HL-60 (cell line): ENCODE measurements at regions not wholly inside any gene's neighbourhood (a gene's known extent, or its start where the extent isn't known, plus 50 kb on each side); places are given as distances from the start of the nearest gene placed in this dataset.

Experiments
- DNase-seq, 2 experiments: peaks; one replicate each; pipeline ENCODE4 v3.0.0-alpha.2; 2010 to 2020; ENCODE audit warnings: low read depth in 1 of 2, low spot score in 1 of 2
- H3K27ac ChIP-seq: fragments of 250-450 bp; sonication (Bioruptor Pico); replicated peaks from 2 replicates; pipeline ENCODE4 v1.5.1; 2020; ENCODE audit warnings: mild to moderate bottlenecking, moderate library complexity
- H3K27me3 ChIP-seq: fragments of 250-450 bp; sonication (Bioruptor Pico); 2 replicates; pipeline ENCODE4 v1.5.1; 2021; ENCODE audit warnings: mild to moderate bottlenecking, moderate library complexity; ENCODE audit not compliant: insufficient read depth, poor library complexity, severe bottlenecking
- H3K4me3 ChIP-seq: replicated peaks from 2 replicates; pipeline ENCODE4 v1.5.1; 2011; ENCODE audit warnings: mild to moderate bottlenecking, control low read depth, low read length; ENCODE audit not compliant: insufficient read depth
- GABPA ChIP-seq: IDR thresholded peaks from 2 replicates; pipeline ENCODE4 v1.6.1; 2012; ENCODE audit warnings: low read depth
- POLR2AphosphoS5 ChIP-seq: IDR thresholded peaks from 2 replicates; pipeline ENCODE4 v1.6.1; 2012; ENCODE audit warnings: low read depth
- SPI1 ChIP-seq: IDR thresholded peaks from 2 replicates; pipeline ENCODE4 v1.6.1; 2012; ENCODE audit warnings: low read depth, mild to moderate bottlenecking, borderline replicate concordance
- TF ChIP-seq, protein P1 (sequence below): IDR thresholded peaks from one replicate; pipeline ENCODE4 v1.5.1; 2011; ENCODE audit warnings: low read length, control low read depth, inconsistent platforms; ENCODE audit not compliant: insufficient read depth
- TF ChIP-seq, protein P2 (sequence below): IDR thresholded peaks from 2 replicates; pipeline ENCODE4 v1.6.1; 2012; ENCODE audit warnings: low read depth; ENCODE audit not compliant: insufficient replicate concordance

DNA sequence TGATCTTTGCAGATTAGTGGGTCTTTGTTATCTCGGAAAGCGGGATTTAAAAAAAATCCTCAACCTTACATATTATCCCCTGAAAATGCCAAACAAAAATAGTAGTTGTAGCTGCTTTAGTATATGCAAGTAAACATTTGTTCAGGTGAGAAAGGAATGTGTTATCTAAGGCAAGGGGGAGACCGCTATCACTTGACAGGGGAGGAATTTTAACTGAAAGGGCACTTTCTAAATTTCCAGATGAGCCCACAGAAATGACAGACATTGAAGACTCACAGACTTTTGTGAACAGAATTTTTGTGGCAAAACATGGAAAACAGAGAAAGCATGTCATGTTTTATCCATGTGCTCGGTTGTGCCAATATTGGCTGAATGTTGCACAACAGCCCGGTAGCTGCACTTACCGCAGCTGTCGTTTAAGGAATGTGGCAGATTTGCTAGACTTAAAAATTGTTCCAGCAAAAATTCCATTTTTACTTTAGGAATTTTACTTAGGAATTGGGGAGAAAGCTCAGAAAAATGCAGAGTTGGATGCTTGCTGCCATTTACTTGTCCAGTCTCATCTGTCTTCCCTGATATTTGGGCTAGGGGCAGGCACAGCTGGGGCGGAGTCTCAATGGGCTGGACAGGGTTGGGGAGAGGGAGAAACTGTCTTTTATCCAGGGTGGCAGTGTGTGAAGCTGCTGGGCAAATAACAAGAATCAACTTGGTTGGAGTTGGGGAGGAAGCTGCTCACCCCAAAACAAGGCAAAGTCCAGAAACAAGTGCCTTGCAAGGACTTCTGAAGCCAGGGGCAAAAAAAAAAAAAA is 94.6 kb upstream of the RPS6KA3 start:
- H3K4me3 ChIP-seq: no peak overlapping the region
- no peak for DNase-seq
- no peak overlapping the region for H3K27ac ChIP-seq
- no peaks in the 10 kb centered on the region for H3K27me3 ChIP-seq
- no peak for TF ChIP-seq SPI1
- TF ChIP-seq, protein P1, sequence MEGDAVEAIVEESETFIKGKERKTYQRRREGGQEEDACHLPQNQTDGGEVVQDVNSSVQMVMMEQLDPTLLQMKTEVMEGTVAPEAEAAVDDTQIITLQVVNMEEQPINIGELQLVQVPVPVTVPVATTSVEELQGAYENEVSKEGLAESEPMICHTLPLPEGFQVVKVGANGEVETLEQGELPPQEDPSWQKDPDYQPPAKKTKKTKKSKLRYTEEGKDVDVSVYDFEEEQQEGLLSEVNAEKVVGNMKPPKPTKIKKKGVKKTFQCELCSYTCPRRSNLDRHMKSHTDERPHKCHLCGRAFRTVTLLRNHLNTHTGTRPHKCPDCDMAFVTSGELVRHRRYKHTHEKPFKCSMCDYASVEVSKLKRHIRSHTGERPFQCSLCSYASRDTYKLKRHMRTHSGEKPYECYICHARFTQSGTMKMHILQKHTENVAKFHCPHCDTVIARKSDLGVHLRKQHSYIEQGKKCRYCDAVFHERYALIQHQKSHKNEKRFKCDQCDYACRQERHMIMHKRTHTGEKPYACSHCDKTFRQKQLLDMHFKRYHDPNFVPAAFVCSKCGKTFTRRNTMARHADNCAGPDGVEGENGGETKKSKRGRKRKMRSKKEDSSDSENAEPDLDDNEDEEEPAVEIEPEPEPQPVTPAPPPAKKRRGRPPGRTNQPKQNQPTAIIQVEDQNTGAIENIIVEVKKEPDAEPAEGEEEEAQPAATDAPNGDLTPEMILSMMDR: no peak
- TF ChIP-seq POLR2AphosphoS5: no peak
- TF ChIP-seq, protein P2, sequence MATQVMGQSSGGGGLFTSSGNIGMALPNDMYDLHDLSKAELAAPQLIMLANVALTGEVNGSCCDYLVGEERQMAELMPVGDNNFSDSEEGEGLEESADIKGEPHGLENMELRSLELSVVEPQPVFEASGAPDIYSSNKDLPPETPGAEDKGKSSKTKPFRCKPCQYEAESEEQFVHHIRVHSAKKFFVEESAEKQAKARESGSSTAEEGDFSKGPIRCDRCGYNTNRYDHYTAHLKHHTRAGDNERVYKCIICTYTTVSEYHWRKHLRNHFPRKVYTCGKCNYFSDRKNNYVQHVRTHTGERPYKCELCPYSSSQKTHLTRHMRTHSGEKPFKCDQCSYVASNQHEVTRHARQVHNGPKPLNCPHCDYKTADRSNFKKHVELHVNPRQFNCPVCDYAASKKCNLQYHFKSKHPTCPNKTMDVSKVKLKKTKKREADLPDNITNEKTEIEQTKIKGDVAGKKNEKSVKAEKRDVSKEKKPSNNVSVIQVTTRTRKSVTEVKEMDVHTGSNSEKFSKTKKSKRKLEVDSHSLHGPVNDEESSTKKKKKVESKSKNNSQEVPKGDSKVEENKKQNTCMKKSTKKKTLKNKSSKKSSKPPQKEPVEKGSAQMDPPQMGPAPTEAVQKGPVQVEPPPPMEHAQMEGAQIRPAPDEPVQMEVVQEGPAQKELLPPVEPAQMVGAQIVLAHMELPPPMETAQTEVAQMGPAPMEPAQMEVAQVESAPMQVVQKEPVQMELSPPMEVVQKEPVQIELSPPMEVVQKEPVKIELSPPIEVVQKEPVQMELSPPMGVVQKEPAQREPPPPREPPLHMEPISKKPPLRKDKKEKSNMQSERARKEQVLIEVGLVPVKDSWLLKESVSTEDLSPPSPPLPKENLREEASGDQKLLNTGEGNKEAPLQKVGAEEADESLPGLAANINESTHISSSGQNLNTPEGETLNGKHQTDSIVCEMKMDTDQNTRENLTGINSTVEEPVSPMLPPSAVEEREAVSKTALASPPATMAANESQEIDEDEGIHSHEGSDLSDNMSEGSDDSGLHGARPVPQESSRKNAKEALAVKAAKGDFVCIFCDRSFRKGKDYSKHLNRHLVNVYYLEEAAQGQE: no peak
- TF ChIP-seq GABPA: no peak

DNA sequence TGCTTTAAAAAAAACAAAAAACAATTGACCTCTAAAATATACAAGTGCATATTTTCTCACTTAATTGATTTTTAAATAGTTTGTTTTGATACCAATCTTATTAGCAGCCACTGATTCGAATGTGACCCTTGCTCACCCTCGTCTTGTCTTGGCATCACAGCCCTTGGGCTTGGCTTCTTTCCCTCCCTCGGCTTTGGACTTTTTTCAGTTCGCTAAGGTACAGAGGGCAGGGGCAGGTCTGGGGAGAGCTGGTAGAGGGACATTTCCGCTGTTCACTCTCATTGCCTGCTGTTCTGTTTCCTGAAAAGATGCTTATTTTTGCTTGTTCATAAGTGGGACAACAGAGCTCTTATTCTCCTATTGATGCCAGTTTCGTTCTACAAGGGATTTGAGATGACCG is 88.5 kb upstream of the RPS6KA3 start:
- Histone ChIP-seq H3K27ac (no peak overlapping the region), H3K4me3 (no peak overlapping the region), H3K27me3 (no peaks in the 10 kb centered on the region)
- no peak for DNase-seq
- TF ChIP-seq SPI1: no peak
- TF ChIP-seq, protein P1: no peak
- TF ChIP-seq, protein P2: no peak
- TF ChIP-seq GABPA: no peak
- TF ChIP-seq POLR2AphosphoS5: no peak

DNA sequence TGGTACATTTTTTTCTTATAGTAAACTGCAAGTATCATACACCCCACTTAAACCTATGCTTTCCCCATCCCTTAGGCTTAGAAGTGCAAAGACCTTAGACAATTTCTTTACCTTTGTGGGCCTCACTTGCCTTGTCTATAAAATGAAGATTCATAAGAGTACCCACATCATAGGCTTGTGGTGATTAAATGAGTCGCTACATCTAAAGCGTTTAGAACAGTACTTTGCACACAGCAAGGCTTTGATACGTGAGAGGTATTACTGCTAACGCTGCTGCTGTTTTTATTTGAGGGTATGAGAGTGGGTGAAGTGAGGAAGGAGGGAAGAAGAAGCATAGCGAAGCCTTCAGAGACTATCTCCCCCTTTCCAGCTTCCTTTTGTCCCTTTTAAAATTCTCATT is 87.8 kb upstream of the RPS6KA3 start:
- no peak overlapping the region for H3K27ac ChIP-seq
- DNase-seq: no peak
- no peaks in the 10 kb centered on the region for H3K27me3 ChIP-seq
- no peak overlapping the region for H3K4me3 ChIP-seq
- TF ChIP-seq GABPA (no peak), POLR2AphosphoS5 (no peak)
- TF ChIP-seq, protein P1: no peak
- TF ChIP-seq, protein P2: no peak
